Right lobe of liver (tissue), 4 donors: ENCODE measurements at regions not wholly inside any gene's neighbourhood (a gene's known extent, or its start where the extent isn't known, plus 50 kb on each side); places are given as distances from the start of the nearest gene placed in this dataset.

Experiments used
- CTCF ChIP-seq, 4 donors: fragments of 200-600 bp in 3 of 4; fragments of 450-650 bp in 1 of 4; IDR thresholded peaks; one replicate each; pipeline versions ENCODE4 v1.5.1 to v1.8.0; 2016 to 2022; ENCODE audit warnings: antibody characterized with exemption in 4 of 4, mild to moderate bottlenecking in 2 of 4
- POLR2A ChIP-seq: fragments of 450-650 bp; IDR thresholded peaks from one replicate; pipeline ENCODE4 v1.6.1; 2017; ENCODE audit warnings: antibody characterized with exemption, mild to moderate bottlenecking
- donor health status: DM: no; HTN: no; CAD: no.
- donor health status: DM: no; HTN: no; CAD: no.
- donor health status: DM: no; HTN: yes; CAD: no.

GRCh38 chr12:42785944-42786343 lies 196.4 kb upstream of the PRICKLE1 start:
- TF ChIP-seq CTCF (IDR thresholded peaks at IDR 0.05) (no peak), POLR2A (no peak)
